GM03348 (cell line): ENCODE measurements at regions not wholly inside any gene's neighbourhood (a gene's known extent, or its start where the extent isn't known, plus 50 kb on each side); places are given as distances from the start of the nearest gene placed in this dataset.
"Not testable (repeated sequence)": the region's sequence is repeated elsewhere in the genome, so short reads cannot be mapped to it uniquely, and the experiment has no call there.

Experiments used
- DNase-seq: peaks from one replicate; pipeline ENCODE4 v3.0.0; 2012; ENCODE audit warnings: low spot score

- no peak for DNase-seq
Observed at GRCh38 chr21:19049567-19049966, 646.0 kb upstream of the TMPRSS15 start.

- DNase-seq, result no peak
Observed at GRCh38 chr21:19065164-19065563, 661.6 kb upstream of the TMPRSS15 start.

DNA sequence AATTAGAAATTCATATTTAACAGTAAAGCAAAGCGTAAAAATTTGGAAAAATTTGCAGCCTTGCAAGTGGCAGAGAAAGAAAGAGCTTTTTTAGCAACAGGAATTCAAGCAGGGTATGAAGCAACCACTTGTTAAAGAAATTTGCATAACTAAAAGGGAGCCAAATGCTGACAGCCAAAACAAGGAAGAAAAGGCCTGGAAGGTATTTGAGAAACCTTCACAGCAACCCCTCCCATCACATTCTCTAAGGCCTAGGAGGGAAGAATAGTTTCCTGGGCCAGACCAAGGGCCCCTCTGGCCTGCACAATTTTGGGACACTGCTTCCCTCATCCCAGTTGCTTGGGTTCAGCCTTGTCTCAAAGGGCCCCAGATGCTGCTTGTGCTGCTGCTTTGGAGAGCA is 672.4 kb upstream of the TMPRSS15 start:
- no peak for DNase-seq

DNA sequence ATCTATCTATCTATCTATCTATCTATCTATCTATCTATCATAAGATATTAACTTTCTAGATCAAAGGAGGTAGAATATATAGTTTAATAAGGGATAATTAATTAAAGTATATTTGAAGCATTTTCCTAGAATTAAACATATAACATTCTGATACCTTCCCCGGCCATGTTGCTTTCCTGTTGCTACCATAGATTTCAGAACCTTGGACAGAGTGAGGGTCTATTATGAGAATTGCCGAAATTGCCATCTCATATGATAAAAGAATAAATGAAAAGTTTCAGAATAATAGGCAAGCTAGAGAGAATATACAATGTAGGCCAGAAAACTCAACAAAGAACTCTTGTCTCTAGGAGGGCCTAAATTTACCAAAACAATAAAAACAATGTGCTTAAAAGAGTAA is 706.1 kb upstream of the TMPRSS15 start:
- no peak for DNase-seq

GRCh38 chr21:19119259-19119658 is 715.7 kb upstream of the TMPRSS15 start:
- not testable (repeated sequence) for DNase-seq

GRCh38 chr21:19120591-19120990 is 717.0 kb upstream of the TMPRSS15 start:
- no peak for DNase-seq

DNA sequence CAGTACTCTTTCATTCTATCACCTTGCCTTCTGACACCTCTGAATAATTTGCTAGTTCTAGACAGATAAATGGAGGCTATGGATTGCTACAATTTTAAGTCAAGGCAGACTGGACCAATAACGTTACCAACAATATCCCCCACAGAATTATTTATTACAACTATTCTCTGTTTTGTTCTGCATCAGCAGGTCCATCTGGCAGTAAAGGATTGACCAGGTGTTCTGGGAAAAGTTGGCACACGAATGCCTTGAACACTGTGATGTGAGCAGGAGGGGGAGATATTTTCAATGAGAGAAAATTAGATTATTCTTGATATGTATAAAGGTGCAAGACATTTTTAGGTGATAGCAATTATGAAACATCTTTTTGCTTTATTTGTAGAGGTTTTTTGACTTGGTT is 718.8 kb upstream of the TMPRSS15 start:
- no peak for DNase-seq

- DNase-seq, result no peak
Observed at GRCh38 chr21:19123053-19123452, 719.5 kb upstream of the TMPRSS15 start.

- DNase-seq, result no peak
Observed at GRCh38 chr21:19123525-19123924, 719.9 kb upstream of the TMPRSS15 start.

DNA sequence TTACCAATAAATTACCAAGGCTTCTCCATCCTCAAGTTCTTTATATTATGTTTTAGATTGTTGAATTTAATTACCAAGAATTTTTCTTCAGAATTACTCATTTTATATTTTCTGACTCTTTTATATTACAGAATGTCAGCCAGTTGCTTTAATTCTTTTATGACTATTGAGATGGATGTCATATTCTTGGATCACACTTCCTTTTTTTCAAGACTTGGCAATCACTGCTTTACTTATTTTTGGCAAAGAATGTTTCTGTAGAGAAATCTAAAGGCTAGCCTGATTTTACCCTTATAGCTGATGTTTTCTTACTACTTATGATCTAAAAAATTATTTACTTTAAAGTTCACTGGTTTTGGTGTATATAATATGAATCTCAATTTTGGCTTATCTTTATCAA is 721.1 kb upstream of the TMPRSS15 start:
- no peak for DNase-seq

- no peak for DNase-seq
Observed at GRCh38 chr21:19130379-19131028, 726.9 kb upstream of the TMPRSS15 start.

GRCh38 chr21:19141511-19141910 is 737.9 kb upstream of the TMPRSS15 start:
- no peak for DNase-seq

DNA sequence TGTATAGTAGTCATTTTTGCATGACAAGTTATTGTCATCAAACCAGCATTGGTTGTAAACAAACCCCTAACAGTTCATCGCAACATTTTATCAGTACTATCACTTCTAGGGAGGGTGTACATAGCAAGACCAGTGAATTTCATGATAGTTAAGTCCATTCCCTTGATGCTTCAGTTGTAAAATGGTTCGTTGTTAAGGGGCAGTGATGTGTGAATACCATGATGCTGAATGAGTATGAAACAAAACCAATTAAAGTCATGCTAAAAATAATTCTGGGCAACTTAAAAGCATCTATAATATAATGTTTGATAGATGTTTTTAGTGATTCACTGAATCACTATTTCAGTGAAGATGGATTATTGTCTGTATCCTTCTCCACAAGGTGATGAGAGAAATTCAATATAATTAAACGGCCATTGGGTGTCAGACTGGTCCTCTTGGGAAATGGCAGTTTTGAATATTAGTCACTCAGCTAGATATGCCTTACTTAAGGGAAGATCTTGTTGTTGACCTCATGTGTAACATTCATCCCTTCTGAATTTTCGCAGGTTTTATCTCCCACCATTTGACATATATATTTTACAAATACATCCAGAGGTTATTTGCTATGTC is 742.2 kb upstream of the TMPRSS15 start:
- DNase-seq, result no peak

DNA sequence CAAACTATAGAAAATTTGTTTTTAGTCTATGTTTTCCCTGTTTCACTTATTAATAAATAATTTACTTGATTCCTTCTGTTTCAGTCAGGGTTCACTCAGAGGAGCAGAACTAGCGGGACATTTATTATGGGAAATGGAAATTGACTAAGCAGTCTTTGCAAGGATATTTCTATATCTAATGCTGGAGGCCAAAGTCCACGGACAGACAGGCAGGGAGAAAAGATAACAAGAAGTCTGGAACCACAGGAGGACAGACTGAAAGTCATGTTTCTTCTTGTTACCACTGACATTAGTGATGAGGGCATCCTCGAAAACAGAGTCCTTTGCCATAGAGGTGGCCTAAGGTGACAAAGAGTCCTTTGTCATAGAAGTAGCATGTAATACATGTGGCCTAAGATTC is 744.5 kb upstream of the TMPRSS15 start:
- DNase-seq, result no peak

DNA sequence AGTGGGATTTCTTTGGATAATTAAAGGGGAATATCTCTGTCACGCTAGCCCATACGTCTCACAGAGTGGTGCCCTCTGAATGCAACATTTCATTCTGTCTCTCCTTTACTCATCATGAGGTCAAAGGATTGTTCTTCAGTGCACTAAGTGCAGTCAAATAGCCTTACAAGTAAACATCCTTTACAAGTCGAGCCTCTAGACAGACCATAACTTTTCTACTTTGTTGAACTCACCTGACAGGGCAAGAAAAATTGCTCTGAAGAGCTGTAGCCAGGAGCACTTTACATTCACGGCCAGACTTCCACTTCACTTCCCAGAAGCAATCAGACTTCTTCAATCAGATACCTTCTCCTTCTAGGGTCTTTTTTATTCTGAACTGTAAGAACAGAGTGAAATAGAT is 768.0 kb upstream of the TMPRSS15 start:
- DNase-seq, result no peak

DNA sequence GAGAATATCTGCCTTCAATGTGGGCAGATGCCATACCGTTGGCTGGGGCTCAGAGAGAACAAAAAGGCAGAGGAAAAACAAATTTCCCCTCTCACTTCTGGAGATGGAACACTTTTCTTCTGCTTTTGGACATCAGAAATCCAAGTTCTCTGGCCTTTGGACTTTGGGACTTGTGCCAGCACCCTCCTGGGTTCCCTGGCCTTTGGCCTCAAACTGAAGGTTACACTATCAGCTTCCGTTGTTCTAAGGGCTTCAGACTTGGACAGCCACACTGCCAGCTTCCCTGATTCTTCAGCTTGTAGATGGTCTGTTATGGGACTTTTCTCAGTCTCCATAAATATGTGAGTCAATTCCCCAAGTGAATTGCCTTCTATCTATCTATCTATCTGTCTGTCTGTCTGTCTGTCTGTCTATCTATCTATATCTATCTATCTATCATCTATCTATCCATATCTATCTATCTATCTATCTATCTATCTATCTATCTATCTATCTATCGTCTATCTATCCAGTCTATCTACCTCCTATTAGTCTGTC is 778.1 kb upstream of the TMPRSS15 start:
- no peak for DNase-seq

GRCh38 chr21:19197950-19198349 is 794.4 kb upstream of the TMPRSS15 start:
- no peak for DNase-seq

GRCh38 chr21:19198801-19199200 is 795.2 kb upstream of the TMPRSS15 start:
- no peak for DNase-seq

DNA sequence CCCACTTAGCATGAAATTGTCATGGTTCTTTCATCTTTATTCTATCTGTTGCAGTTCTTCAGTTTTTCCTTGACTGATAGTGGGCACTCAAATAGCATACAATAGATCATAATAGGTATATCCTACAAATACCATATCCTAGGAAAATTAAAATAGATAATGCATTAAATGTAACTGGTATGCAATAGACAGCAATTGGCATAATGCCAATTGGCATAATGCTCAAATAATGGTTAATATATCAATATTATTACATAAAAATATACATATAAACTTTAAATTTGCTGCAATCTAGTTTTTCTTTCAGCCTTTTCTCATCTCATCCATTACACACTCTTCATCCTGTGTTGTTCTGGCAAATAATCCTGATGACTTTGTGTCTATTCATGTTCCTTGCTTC is 814.6 kb upstream of the TMPRSS15 start:
- DNase-seq, result no peak

DNA sequence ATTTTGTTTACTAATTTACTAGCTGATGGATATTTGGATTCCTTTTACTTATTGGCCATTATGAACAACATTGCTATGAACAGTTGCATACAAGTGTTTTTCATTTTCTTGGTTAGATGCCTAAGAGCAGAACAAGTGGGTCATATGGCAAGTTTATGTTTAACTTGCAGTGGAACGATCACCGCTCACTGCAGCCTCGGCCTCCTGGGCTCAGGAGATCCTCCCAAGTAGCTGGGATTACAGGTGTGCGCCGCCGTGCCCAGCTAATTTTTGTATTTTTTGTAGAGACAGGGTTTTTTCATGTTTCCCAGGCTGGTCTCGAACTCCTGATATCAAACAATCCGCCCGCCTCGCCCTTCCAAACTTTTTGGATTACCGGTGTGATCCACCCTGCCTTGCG is 820.5 kb upstream of the TMPRSS15 start:
- no peak for DNase-seq

DNA sequence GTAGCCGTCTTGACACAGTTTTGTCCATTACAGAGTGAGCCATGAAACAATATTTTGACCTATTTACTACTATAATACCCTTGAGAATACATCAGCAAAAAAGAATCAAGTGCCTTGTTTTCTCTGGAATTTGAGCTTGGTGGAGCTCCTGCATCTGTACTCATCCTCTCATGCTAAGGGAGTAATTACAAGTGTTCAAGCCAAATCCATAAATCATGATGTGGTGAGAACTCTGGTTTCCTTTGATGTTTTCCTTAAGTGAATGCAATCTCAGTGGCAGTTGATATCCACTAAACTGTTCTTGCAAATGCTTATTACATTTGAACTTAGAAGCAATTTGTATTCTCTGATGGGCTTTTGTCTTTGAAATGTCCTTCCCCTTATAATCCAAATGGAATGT is 824.6 kb upstream of the TMPRSS15 start:
- DNase-seq, result no peak

- DNase-seq, result not testable (repeated sequence)
Observed at GRCh38 chr21:19233841-19234240, 830.3 kb upstream of the TMPRSS15 start.

GRCh38 chr21:19236209-19236608 is 832.6 kb upstream of the TMPRSS15 start:
- no peak for DNase-seq

DNA sequence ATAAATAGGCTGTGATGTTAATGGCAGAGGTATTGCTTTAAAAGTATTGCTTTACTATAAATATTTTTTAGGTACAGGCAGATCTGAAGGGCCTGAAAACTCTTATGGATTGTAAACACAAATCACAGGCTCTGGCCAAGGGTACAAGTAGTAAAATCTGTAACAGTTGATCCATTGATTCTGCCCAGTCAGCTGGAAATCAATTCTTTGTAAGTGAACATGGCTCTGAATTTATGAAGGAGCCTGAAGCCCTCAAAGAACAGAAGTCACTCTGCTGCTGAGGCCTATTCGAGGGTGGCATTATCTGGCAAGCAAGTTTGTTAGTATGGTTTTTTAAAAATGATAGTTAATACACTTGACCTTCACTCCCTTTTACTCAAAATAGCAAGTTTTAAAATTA is 834.0 kb upstream of the TMPRSS15 start:
- no peak for DNase-seq
